HEK293T (cell line): ENCODE measurements at regions not wholly inside any gene's neighbourhood (a gene's known extent, or its start where the extent isn't known, plus 50 kb on each side); places are given as distances from the start of the nearest gene placed in this dataset.

Experiments used
- CTCF ChIA-PET: fragments of 350-600 bp; formaldehyde crosslinking; extraction: SDS; loops from one replicate; lab custom pipeline; 2021; ENCODE audit warnings: antibody characterized with exemption, inconsistent platforms; lab: Yijun Ruan, JAX
- POLR2A ChIA-PET: fragments of 350-600 bp; formaldehyde crosslinking; extraction: SDS; loops from one replicate; lab custom pipeline; 2020; ENCODE audit warnings: antibody characterized with exemption, inconsistent platforms; lab: Yijun Ruan, JAX
- DNase-seq: peaks from one replicate; pipeline ENCODE4 v3.0.0; 2012; ENCODE audit warnings: mixed read lengths; ENCODE audit errors: extremely low spot score
- ARNT ChIP-seq: fragments of 450-650 bp; IDR thresholded peaks from 2 replicates; pipeline ENCODE4 v1.6.1; 2017; ENCODE audit warnings: mild to moderate bottlenecking
- BHLHE40 ChIP-seq: fragments of 450-650 bp; IDR thresholded peaks from 2 replicates; pipeline ENCODE4 v1.6.1; 2016; ENCODE audit warnings: mild to moderate bottlenecking, moderate library complexity, borderline replicate concordance
- CTBP1 ChIP-seq: fragments of 450-650 bp; IDR thresholded peaks from 2 replicates; pipeline ENCODE4 v1.6.1; 2016; ENCODE audit warnings: borderline replicate concordance
- ELF4 ChIP-seq: fragments of 450-650 bp; IDR thresholded peaks from 2 replicates; pipeline ENCODE4 v1.6.1; 2017; ENCODE audit warnings: antibody characterized with exemption
- HDGF ChIP-seq: fragments of 450-650 bp; IDR thresholded peaks from 2 replicates; pipeline ENCODE4 v1.6.1; 2017; ENCODE audit warnings: antibody characterized with exemption, borderline replicate concordance
- L3MBTL2 ChIP-seq: fragments of 450-650 bp; conservative IDR thresholded peaks from 2 replicates; pipeline ENCODE4 v1.6.1; 2016; ENCODE audit warnings: mild to moderate bottlenecking
- NFRKB ChIP-seq: fragments of 450-650 bp; IDR thresholded peaks from 2 replicates; pipeline ENCODE4 v1.6.1; 2016; ENCODE audit warnings: mild to moderate bottlenecking, moderate library complexity
- TARDBP ChIP-seq: fragments of 450-650 bp; IDR thresholded peaks from 2 replicates; pipeline ENCODE4 v1.6.1; 2016
- ZNF384 ChIP-seq: fragments of 450-650 bp; IDR thresholded peaks from 2 replicates; pipeline ENCODE4 v1.6.1; 2016
- TF ChIP-seq, protein P1 (sequence below): fragments of 450-650 bp; IDR thresholded peaks from 2 replicates; pipeline ENCODE4 v1.6.1; 2016

DNA sequence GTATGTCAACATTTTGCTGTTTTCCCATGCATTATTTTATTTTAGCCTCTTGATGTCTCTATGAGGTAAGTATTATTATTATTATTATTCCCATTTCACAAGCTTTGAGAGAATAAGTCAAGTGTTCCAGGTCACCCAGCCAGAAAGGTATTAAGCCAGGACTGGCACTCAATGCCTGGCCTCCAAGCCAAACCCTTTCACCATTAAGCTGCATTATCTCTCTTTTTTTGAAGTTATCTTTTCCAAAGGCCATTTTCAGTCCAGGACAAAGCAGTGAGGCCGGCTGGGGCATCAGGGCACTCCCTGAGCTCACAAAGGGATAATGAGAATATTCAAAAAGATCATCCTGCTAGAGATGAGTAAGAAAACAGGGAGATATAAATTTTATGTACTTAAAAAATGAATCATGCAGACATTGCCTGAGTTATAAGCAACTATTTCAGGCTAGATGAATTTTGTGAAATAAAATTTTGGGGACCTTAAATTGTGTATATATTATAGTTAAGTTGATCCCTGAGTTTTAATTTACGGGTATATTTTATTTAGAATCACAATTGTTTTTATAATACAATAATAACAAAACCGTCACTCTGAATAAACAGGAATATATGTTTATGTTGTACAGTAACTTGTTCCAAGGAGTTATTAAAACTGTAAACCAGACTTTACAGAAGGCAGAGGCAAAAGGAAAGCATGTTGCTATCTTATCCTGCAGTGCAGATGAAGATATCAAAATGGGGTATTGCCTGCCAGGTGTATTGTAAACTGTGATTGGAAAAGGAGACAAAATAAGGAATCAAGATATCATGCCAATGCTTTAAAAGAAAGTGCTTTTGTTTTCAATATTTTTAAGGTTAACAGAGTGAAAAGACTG, 51.3 kb upstream of the CAV2 start:
- ChIA-PET POLR2A (no interaction called here), CTCF (interaction anchor here (0.7 kb wide), 1 partner anchor 92 kb away, joined by 3 read pairs; no protein-coding TSS in a partner anchor)
- TF ChIP-seq BHLHE40: no peak
- no peak for TF ChIP-seq ZNF384
- no peak for TF ChIP-seq NFRKB
- TF ChIP-seq TARDBP: no peak
- TF ChIP-seq CTBP1: no peak
- DNase-seq: no peak

DNA sequence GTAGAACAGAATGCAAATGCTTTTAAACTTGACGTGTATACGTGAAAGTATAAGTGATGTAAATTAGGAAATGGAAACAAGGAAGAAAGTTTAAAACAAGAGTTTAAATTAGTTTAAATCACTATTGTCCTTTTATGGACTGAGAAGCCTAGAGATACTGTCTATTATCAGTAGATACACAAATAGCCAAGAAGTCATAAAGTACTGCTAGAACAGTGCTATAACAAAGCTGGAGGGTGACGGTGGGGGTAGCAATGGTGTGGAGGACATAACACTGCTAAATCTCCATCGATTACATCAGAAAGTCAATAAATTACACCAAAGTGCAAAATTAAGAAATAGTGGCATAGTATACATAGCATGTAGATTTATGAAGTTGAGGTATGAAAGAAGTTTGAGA, 50.1 kb upstream of the CAV2 start:
- TF ChIP-seq CTBP1: no peak
- no peak for TF ChIP-seq NFRKB
- TF ChIP-seq ELF4: no peak
- no peak for TF ChIP-seq L3MBTL2
- no peak for TF ChIP-seq ARNT
- TF ChIP-seq, protein P1, sequence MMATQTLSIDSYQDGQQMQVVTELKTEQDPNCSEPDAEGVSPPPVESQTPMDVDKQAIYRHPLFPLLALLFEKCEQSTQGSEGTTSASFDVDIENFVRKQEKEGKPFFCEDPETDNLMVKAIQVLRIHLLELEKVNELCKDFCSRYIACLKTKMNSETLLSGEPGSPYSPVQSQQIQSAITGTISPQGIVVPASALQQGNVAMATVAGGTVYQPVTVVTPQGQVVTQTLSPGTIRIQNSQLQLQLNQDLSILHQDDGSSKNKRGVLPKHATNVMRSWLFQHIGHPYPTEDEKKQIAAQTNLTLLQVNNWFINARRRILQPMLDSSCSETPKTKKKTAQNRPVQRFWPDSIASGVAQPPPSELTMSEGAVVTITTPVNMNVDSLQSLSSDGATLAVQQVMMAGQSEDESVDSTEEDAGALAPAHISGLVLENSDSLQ: no peak
- no peak for TF ChIP-seq ZNF384
- no peak for TF ChIP-seq HDGF
- ChIA-PET CTCF (no interaction called here), POLR2A (no interaction called here)
- DNase-seq: no peak
